HEK293 (cell line): ENCODE measurements at regions not wholly inside any gene's neighbourhood (a gene's known extent, or its start where the extent isn't known, plus 50 kb on each side); places are given as distances from the start of the nearest gene placed in this dataset.
A peak's percentile ranks its signal among the peaks of the same experiment; 100 is the strongest.
"Not testable (repeated sequence)": the region's sequence is repeated elsewhere in the genome, so short reads cannot be mapped to it uniquely, and the experiment has no call there.

Experiments used
- CTCF ChIA-PET: fragments of 350-600 bp; formaldehyde crosslinking; extraction: SDS; loops from one replicate; lab custom pipeline; 2021; ENCODE audit warnings: antibody characterized with exemption; lab: Yijun Ruan, JAX
- POLR2A ChIA-PET: fragments of 300-600 bp; formaldehyde crosslinking; extraction: SDS; loops from one replicate; lab custom pipeline; 2020; ENCODE audit warnings: antibody characterized with exemption, inconsistent platforms; lab: Yijun Ruan, JAX
- H3K27ac ChIP-seq: fragments of 200-500 bp; sonication (Bioruptor generic); 2 replicates; pipeline ENCODE4 v1.5.1; 2014; ENCODE audit warnings: low read depth, low read length, control low read depth, inconsistent platforms; ENCODE audit errors: extremely low read depth
- H3K36me3 ChIP-seq, 2 experiments: fragments of 200-500 bp in 1 of 2; sonication (Bioruptor generic) in 1 of 2; 1 replicate in 1 of 2; 2 replicates in 1 of 2; pipeline ENCODE4 v1.5.1; 2014 to 2017; ENCODE audit warnings: inconsistent platforms in 2 of 2, low read length in 2 of 2; ENCODE audit not compliant: control insufficient read depth in 2 of 2, insufficient read depth in 1 of 2
- H3K4me1 ChIP-seq: fragments of 200-500 bp; sonication (Bioruptor generic); 2 replicates; pipeline ENCODE4 v1.5.1; 2014; ENCODE audit warnings: mild to moderate bottlenecking, low read length, inconsistent platforms; ENCODE audit not compliant: control insufficient read depth, insufficient read depth
- H3K4me3 ChIP-seq: 2 replicates; pipeline ENCODE4 v1.5.1; 2011; ENCODE audit warnings: low read depth, mild to moderate bottlenecking, control low read depth, low read length, moderate library complexity
- H3K9me3 ChIP-seq: fragments of 200-500 bp; sonication (Bioruptor generic); 2 replicates; pipeline ENCODE4 v1.5.1; 2014; ENCODE audit warnings: low read depth, low read length, inconsistent platforms; ENCODE audit not compliant: control insufficient read depth, insufficient read depth
- EGR2 ChIP-seq: fragments of 450-650 bp; formaldehyde crosslinking; IDR thresholded peaks from 2 replicates; pipeline ENCODE4 v1.5.1; 2016; ENCODE audit warnings: low read depth, missing biosample characterization, missing genetic modification characterization
- ZBTB1 ChIP-seq: fragments of 450-650 bp; formaldehyde crosslinking; IDR thresholded peaks from 2 replicates; pipeline ENCODE4 v1.5.1; 2016; ENCODE audit warnings: missing biosample characterization, missing genetic modification characterization
- ZFHX2 ChIP-seq: fragments of 450-650 bp; formaldehyde crosslinking; conservative IDR thresholded peaks from 2 replicates; pipeline ENCODE4 v1.5.1; 2016; ENCODE audit warnings: missing biosample characterization, missing genetic modification characterization
- ZIC2 ChIP-seq: fragments of 450-650 bp; formaldehyde crosslinking; IDR thresholded peaks from 2 replicates; pipeline ENCODE4 v1.5.1; 2016; ENCODE audit warnings: missing biosample characterization, missing genetic modification characterization
- ZNF221 ChIP-seq: fragments of 450-650 bp; formaldehyde crosslinking; IDR thresholded peaks from 2 replicates; pipeline ENCODE4 v1.5.1; 2017; ENCODE audit warnings: missing biosample characterization, missing genetic modification characterization, borderline replicate concordance
- ZNF37A ChIP-seq: fragments of 450-650 bp; IDR thresholded peaks from 2 replicates; pipeline ENCODE4 v1.5.1; 2018; ENCODE audit warnings: missing biosample characterization, missing genetic modification characterization
- ZNF423 ChIP-seq: fragments of 450-650 bp; formaldehyde crosslinking; IDR thresholded peaks from 2 replicates; pipeline ENCODE4 v1.5.1; 2016; ENCODE audit warnings: missing biosample characterization, missing genetic modification characterization
- ZNF548 ChIP-seq: fragments of 450-650 bp; formaldehyde crosslinking; IDR thresholded peaks from 2 replicates; pipeline ENCODE4 v1.5.1; 2016; ENCODE audit warnings: missing biosample characterization, missing genetic modification characterization
- ZNF654 ChIP-seq: fragments of 450-650 bp; formaldehyde crosslinking; IDR thresholded peaks from 2 replicates; pipeline ENCODE4 v1.5.1; 2016; ENCODE audit warnings: low read depth, missing biosample characterization, missing genetic modification characterization
- ZNF664 ChIP-seq: fragments of 450-650 bp; formaldehyde crosslinking; IDR thresholded peaks from 2 replicates; pipeline ENCODE4 v1.5.1; 2016; ENCODE audit warnings: missing biosample characterization, missing genetic modification characterization
- ZNF677 ChIP-seq: fragments of 450-650 bp; IDR thresholded peaks from 2 replicates; pipeline ENCODE4 v1.5.0; 2018; ENCODE audit warnings: missing biosample characterization, mild to moderate bottlenecking, missing genetic modification characterization, moderate library complexity

- POLR2A ChIA-PET: no interaction called here
- H3K4me1 ChIP-seq: no peaks in the 10 kb centered on the region
- H3K36me3 ChIP-seq: no peaks in the 10 kb centered on the region
- H3K9me3 ChIP-seq: no peaks in the 10 kb centered on the region
- H3K27ac ChIP-seq: no peak overlapping the region
- CTCF ChIA-PET: no interaction called here
- no peak for TF ChIP-seq ZNF654
- no peak for TF ChIP-seq ZNF664 (tag by site-specific recombination)
- TF ChIP-seq ZIC2 (tag by site-specific recombination): no peak
- TF ChIP-seq ZNF548 (tag by site-specific recombination): no peak
- TF ChIP-seq ZNF677: no peak
- no peak for TF ChIP-seq ZNF37A (tag by site-specific recombination)
- TF ChIP-seq ZNF423 (tag by site-specific recombination): no peak
- H3K4me3 ChIP-seq: no peak overlapping the region
Observed at GRCh38 chr11:46176421-46176820, 55.2 kb upstream of the PHF21A start.

GRCh38 chr11:46175401-46176002 lies 54.2 kb upstream of the PHF21A start:
- Histone ChIP-seq H3K27ac (no peak overlapping the region), H3K9me3 (no peaks in the 10 kb centered on the region), H3K4me3 (no peak overlapping the region)
- ChIA-PET POLR2A (no interaction called here), CTCF (no interaction called here)
- TF ChIP-seq ZBTB1 (tag by site-specific recombination): no peak
- peak; percentile 46; the same call in 1 of the 2 replicates for TF ChIP-seq EGR2
- no peak for TF ChIP-seq ZNF221 (tag by site-specific recombination)
- TF ChIP-seq, all 188 proteins: peak for 1
- H3K4me1 ChIP-seq: no peaks in the 10 kb centered on the region
- no peaks in the 10 kb centered on the region for H3K36me3 ChIP-seq

- H3K27ac ChIP-seq, H3K9me3 ChIP-seq, H3K36me3 ChIP-seq, H3K4me1 ChIP-seq, CTCF ChIA-PET, POLR2A ChIA-PET: not testable (repeated sequence)
- peak; percentile 37; the same call in 1 of the 2 replicates for TF ChIP-seq ZFHX2 (tag by site-specific recombination)
- TF ChIP-seq, all 188 proteins: peak for 1; not testable (repeated sequence) for 187
- H3K4me3 ChIP-seq: not testable (repeated sequence)
Observed at GRCh38 chr11:46171693-46172092, 50.4 kb upstream of the PHF21A start.
